ENCODE measurements at regions not wholly inside any gene's neighbourhood (a gene's known extent, or its start where the extent isn't known, plus 50 kb on each side); places are given as distances from the start of the nearest gene placed in this dataset.

- H3K27ac ChIP-seq (ENCODE audit: low read depth, low read length), result no peak overlapping the region
- no peaks in the 10 kb centered on the region for H3K79me2 ChIP-seq (ENCODE audit: insufficient read depth, low read length)
- no peaks in the 10 kb centered on the region for H3K36me3 ChIP-seq (ENCODE audit: insufficient read depth, low read length)
- Mint-ChIP-seq H3K36me3 (ENCODE audit: low read depth, unreplicated experiment) (no peaks in the 10 kb centered on the region), H3K9me3 (ENCODE audit: unreplicated experiment) (peaks cover 6% of the 10 kb centered on the region), H3K27ac (ENCODE audit: unreplicated experiment) (no peak overlapping the region), H3K4me3 (ENCODE audit: unreplicated experiment) (no peak overlapping the region), H3K4me1 (ENCODE audit: low read depth, unreplicated experiment) (peaks cover 9% of the 10 kb centered on the region), H3K27me3 (ENCODE audit: low read depth, unreplicated experiment) (no peaks in the 10 kb centered on the region)
- TF ChIP-seq EZH2 (IDR thresholded peaks at IDR 0.05; ENCODE audit: insufficient read depth, low read length) (no peak), CTCF (IDR thresholded peaks at IDR 0.05; ENCODE audit: insufficient read depth, low read depth, low read length) (no peak)
- no peak for DNase-seq (ENCODE audit: low read depth)
- no peak overlapping the region for H3K9ac ChIP-seq (ENCODE audit: low read length)
- H3K4me1 ChIP-seq (ENCODE audit: insufficient read depth, low read length), result peaks cover 3% of the 10 kb centered on the region
- no peak overlapping the region for H2AFZ ChIP-seq (ENCODE audit: low read depth, low read length)
- no peak overlapping the region for H3K4me2 ChIP-seq (ENCODE audit: low read length)
- H3K9me3 ChIP-seq (ENCODE audit: insufficient read depth, low read depth, low read length), result no peaks in the 10 kb centered on the region
- no peak overlapping the region for H3K4me3 ChIP-seq (ENCODE audit: insufficient read depth, low read depth, low read length)
- H4K20me1 ChIP-seq (ENCODE audit: insufficient read depth, low read length), result no peaks in the 10 kb centered on the region
- no peaks in the 10 kb centered on the region for H3K27me3 ChIP-seq (ENCODE audit: insufficient read depth, low read length)
- no peak for FAIRE-seq
These were observed 105.2 kb upstream of the CITED2 start for GRCh38 chr6:139479433-139480222.

GRCh38 chr6:139475646-139476045 lies 101.2 kb upstream of the CITED2 start:
- Histone ChIP-seq H4K20me1 (ENCODE audit: insufficient read depth, low read length) (no peaks in the 10 kb centered on the region), H3K9me3 (ENCODE audit: insufficient read depth, low read depth, low read length) (no peaks in the 10 kb centered on the region), H3K79me2 (ENCODE audit: insufficient read depth, low read length) (no peaks in the 10 kb centered on the region), H3K27ac (ENCODE audit: low read depth, low read length) (no peak overlapping the region), H3K9ac (ENCODE audit: low read length) (no peak overlapping the region), H2AFZ (ENCODE audit: low read depth, low read length) (no peak overlapping the region), H3K36me3 (ENCODE audit: insufficient read depth, low read length) (no peaks in the 10 kb centered on the region), H3K4me2 (ENCODE audit: low read length) (no peak overlapping the region), H3K4me3 (ENCODE audit: insufficient read depth, low read depth, low read length) (no peak overlapping the region), H3K4me1 (ENCODE audit: insufficient read depth, low read length) (peaks cover 17% of the 10 kb centered on the region), H3K27me3 (ENCODE audit: insufficient read depth, low read length) (no peaks in the 10 kb centered on the region)
- peaks cover 22% of the 10 kb centered on the region for H3K4me1 Mint-ChIP-seq (ENCODE audit: low read depth, unreplicated experiment)
- peaks cover 6% of the 10 kb centered on the region for H3K9me3 Mint-ChIP-seq (ENCODE audit: unreplicated experiment)
- no peak overlapping the region for H3K4me3 Mint-ChIP-seq (ENCODE audit: unreplicated experiment)
- H3K27ac Mint-ChIP-seq (ENCODE audit: unreplicated experiment), result no peak overlapping the region
- no peaks in the 10 kb centered on the region for H3K27me3 Mint-ChIP-seq (ENCODE audit: low read depth, unreplicated experiment)
- no peak for FAIRE-seq
- TF ChIP-seq EZH2 (IDR thresholded peaks at IDR 0.05; ENCODE audit: insufficient read depth, low read length), result no peak
- no peak for TF ChIP-seq CTCF (IDR thresholded peaks at IDR 0.05; ENCODE audit: insufficient read depth, low read depth, low read length)
- no peaks in the 10 kb centered on the region for H3K36me3 Mint-ChIP-seq (ENCODE audit: low read depth, unreplicated experiment)
- no peak for DNase-seq (ENCODE audit: low read depth)

GRCh38 chr6:139475241-139475640 lies 100.8 kb upstream of the CITED2 start:
- TF ChIP-seq CTCF (IDR thresholded peaks at IDR 0.05; ENCODE audit: insufficient read depth, low read depth, low read length) (no peak), EZH2 (IDR thresholded peaks at IDR 0.05; ENCODE audit: insufficient read depth, low read length) (no peak)
- H3K4me3 ChIP-seq (ENCODE audit: insufficient read depth, low read depth, low read length), result no peak overlapping the region
- H3K4me1 ChIP-seq (ENCODE audit: insufficient read depth, low read length), result peaks cover 17% of the 10 kb centered on the region
- H3K9me3 ChIP-seq (ENCODE audit: insufficient read depth, low read depth, low read length), result no peaks in the 10 kb centered on the region
- H3K27ac ChIP-seq (ENCODE audit: low read depth, low read length), result no peak overlapping the region
- Mint-ChIP-seq H3K27ac (ENCODE audit: unreplicated experiment) (peak overlapping the region; percentile 16), H3K9me3 (ENCODE audit: unreplicated experiment) (peaks cover 6% of the 10 kb centered on the region), H3K4me3 (ENCODE audit: unreplicated experiment) (no peak overlapping the region), H3K36me3 (ENCODE audit: low read depth, unreplicated experiment) (no peaks in the 10 kb centered on the region), H3K27me3 (ENCODE audit: low read depth, unreplicated experiment) (no peaks in the 10 kb centered on the region), H3K4me1 (ENCODE audit: low read depth, unreplicated experiment) (peaks cover 22% of the 10 kb centered on the region)
- no peak overlapping the region for H3K4me2 ChIP-seq (ENCODE audit: low read length)
- H3K9ac ChIP-seq (ENCODE audit: low read length), result no peak overlapping the region
- FAIRE-seq (no peak), DNase-seq (ENCODE audit: low read depth) (no peak)
- no peaks in the 10 kb centered on the region for H3K79me2 ChIP-seq (ENCODE audit: insufficient read depth, low read length)
- no peaks in the 10 kb centered on the region for H3K36me3 ChIP-seq (ENCODE audit: insufficient read depth, low read length)
- no peak overlapping the region for H2AFZ ChIP-seq (ENCODE audit: low read depth, low read length)
- H4K20me1 ChIP-seq (ENCODE audit: insufficient read depth, low read length), result no peaks in the 10 kb centered on the region
- no peaks in the 10 kb centered on the region for H3K27me3 ChIP-seq (ENCODE audit: insufficient read depth, low read length)
